Stimulated activated CD8-positive, alpha-beta memory T cell treated with anti-CD3 and anti-CD28 coated beads, Interleukin-4, amount 100 ng/mL, for 1 hour (primary cell): ENCODE measurements at regions not wholly inside any gene's neighbourhood (a gene's known extent, or its start where the extent isn't known, plus 50 kb on each side); places are given as distances from the start of the nearest gene placed in this dataset.
"Not testable (repeated sequence)": the region's sequence is repeated elsewhere in the genome, so short reads cannot be mapped to it uniquely, and the experiment has no call there.

Source experiments
- DNase-seq, 2 donors: peaks; one replicate each; pipeline ENCODE4 v3.0.0-alpha.2; 2020; ENCODE audit warnings: low read depth in 2 of 2, low spot score in 1 of 2

- DNase-seq, result not testable (repeated sequence)
Measured at GRCh38 chr2:43004126-43004865, 211.9 kb upstream of the HAAO start.

- DNase-seq, result no peak
Measured at GRCh38 chr2:43003702-43004101, 211.3 kb upstream of the HAAO start.

- DNase-seq, result no peak
Measured at GRCh38 chr2:43001787-43002468, 209.5 kb upstream of the HAAO start.

DNA sequence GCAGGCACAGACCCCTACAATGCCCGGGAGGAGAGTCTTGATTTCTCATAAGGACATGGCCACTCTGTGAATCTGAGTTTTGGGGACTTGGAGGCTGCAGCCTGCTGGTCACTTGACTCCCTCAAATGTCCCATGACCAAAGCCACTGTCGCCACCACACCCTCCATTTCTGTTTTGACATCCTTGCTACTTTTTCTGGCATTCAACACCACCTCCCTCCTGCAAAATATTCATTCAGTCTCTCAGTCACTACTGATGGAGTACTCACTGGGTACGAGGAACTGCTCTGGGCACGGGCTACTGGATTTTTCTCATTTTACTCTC lies 208.6 kb upstream of the HAAO start:
- no peak for DNase-seq

DNA sequence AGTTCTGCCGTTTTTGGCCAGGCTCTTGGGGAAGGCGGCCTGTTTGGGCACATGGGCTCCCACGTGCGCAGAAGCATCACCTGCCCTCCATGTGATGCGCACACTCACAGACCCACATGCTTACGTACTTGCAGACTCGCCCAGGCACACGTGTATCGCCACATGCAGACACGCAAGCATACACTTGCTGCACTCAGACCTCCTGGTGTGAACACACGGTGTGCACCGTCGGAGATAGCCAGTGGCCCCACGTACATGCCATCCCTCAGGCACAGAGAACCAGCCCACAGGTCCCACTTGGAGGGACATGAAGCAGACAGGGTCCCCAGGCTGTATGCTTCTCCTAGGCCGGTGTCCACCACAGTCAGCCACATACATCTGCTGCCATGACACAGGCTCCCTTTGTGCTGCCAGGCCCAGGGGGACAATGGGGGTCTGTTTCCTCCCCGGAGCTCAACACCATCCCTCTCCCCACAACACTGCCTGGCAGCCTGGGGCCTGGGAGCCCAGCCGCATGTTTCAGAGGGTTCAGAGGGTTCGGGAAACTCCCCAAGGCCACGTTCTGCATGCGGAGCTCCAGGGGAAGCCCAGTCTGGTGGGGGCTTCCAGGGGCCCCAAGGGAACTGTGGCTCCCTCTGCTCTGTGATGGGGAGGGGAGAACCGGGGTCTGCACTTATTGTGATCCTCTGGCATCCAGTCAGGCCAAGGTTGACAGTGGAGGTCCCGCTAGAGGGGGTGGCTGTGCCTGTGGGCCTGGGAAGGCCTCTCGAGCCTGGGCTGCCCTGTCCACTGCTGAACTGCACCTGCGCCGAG lies 208.1 kb upstream of the HAAO start:
- DNase-seq, result no peak

DNA sequence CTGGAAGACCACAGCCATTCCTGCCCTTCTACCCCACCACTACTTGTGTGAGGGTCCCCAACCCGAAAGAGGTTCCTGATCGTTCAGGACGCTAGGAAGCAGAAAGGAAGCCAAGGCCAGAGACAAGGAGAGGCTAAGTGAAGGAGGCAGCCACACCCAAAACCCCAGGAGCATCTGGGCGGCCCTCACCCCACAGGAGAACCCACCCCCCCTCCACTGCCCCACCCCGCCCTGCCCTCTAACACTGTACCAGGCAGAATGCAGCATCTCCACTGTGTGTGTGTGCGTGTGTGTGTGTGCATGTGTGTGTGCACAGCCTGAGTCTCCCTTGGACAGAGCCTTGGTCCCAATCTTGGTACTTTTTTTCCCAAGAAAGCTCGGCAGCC lies 207.5 kb upstream of the HAAO start:
- DNase-seq, result no peak

GRCh38 chr2:42999391-42999841 lies 207.0 kb upstream of the HAAO start:
- DNase-seq, result no peak

- DNase-seq, result no peak
Measured at GRCh38 chr2:42998721-42999120, 206.3 kb upstream of the HAAO start.

- DNase-seq, result no peak
Measured at GRCh38 chr2:42996528-42996927, 204.1 kb upstream of the HAAO start.

GRCh38 chr2:42995752-42996422 lies 203.5 kb upstream of the HAAO start:
- no peak for DNase-seq

DNA sequence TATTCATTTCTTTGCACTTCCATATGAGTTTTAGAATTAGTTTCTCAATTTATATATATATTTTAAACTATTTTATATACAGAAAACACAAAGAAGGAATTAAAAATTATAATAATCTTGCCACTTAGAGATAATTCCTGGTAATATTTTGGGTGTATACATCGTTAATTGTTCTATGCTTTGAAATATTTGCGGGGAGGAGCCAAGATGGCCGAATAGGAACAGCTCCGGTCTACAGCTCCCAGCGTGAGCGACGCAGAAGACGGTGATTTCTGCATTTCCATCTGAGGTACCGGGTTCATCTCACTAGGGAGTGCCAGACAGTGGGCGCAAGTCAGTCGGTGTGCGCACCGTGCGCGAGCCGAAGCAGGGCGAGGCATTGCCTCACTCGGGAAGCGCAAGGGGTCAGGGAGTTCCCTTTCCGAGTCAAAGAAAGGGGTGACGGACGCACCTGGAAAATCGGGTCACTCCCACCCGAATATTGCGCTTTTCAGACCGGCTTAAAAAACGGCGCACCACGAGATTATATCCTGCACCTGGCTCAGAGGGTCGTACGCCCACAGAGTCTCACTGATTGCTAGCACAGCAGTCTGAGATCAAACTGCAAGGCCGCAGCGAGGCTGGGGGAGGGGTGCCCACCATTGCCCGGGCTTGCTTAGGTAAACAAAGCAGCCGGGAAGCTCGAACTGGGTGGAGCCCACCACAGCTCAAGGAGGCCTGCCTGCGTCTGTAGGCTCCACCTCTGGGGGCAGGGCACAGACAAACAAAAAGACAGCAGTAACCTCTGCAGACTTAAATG lies 197.1 kb upstream of the HAAO start:
- not testable (repeated sequence) for DNase-seq

DNA sequence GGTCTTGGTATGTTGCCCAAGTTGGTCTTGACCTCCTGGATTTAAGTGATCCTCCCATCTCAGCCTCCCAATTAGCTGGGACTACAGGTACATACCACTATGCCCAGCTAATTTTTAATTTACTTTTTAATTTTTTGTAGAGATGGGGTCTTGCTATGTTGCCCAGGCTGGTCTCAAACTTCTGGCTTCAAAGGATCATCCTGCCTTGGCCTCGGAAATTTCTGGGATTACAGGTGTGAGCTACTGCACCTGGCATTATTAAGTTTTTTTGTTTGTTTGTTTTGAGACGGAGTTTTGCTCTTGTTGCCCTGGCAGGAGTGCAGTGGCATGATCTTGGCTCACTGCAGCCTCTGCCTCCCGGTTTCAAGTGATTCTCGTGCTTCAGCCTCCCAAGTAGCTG lies 195.7 kb upstream of the HAAO start:
- not testable (repeated sequence) for DNase-seq

- no peak for DNase-seq
Measured at GRCh38 chr2:42987112-42987922, 194.9 kb upstream of the HAAO start.

DNA sequence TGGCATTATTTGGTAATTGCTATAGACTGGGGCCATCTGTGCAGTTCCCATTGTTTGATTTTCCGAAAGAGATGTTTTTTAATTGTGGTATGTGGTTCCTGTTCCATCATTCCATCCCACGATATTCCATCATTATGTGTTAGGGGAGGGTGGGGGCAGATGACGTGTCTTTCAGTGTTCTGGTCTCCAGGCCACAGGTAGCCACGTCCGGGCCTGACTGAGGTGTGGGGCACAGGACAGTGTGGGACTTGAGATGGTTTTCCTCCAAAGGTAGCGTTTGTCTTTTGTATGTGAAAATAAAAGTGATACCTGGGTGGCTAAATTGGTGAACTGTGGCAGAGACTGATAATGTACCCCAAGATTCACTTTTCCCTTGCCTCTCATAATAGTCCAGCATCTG lies 192.2 kb upstream of the HAAO start:
- DNase-seq, result no peak

- no peak for DNase-seq
Measured at GRCh38 chr2:42984081-42984480, 191.7 kb upstream of the HAAO start.

GRCh38 chr2:42980764-42981416 lies 188.5 kb upstream of the HAAO start:
- no peak for DNase-seq

DNA sequence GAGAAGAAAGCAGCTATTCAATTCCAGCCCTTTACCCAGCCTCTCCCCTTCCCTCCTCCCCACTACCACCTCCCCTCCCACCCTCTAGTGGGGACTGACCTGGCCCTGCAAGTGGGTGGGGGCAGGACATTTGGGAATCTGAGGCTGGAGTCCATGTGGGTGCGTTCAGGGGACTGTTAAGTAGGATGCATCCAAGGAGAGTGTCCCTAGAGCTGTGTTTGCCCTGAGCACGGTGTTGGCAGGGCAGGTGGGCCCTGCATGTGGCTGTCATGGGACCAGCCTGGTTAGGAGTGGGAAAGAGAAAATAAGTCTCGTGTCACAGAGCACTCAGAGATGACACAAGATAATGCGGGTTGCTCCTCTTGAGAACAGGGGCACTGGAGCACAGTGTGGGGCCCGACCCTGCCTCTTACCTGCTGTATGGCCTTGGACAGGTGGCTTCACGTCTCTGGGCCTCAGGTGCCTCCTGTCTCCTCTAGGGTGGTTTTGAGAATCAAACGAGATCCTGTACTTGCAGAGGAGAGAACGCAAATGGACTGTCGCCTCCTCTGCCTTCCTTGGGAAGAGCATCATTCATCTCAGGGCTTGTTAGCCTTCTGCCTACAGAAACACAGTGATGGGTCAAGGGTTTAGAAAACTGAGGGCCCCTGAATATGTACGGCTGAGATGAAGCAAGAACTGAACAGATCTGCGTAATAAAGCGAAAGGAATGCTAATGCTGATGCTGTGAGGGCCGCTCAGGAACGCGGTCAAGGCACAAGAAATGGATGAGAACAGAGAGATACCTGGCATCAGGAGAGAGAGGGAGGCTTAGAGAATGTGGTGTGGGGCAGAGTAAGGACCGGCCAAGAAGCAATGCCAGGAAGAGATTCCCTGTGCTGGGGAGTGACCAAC lies 187.7 kb upstream of the HAAO start:
- DNase-seq, result no peak

DNA sequence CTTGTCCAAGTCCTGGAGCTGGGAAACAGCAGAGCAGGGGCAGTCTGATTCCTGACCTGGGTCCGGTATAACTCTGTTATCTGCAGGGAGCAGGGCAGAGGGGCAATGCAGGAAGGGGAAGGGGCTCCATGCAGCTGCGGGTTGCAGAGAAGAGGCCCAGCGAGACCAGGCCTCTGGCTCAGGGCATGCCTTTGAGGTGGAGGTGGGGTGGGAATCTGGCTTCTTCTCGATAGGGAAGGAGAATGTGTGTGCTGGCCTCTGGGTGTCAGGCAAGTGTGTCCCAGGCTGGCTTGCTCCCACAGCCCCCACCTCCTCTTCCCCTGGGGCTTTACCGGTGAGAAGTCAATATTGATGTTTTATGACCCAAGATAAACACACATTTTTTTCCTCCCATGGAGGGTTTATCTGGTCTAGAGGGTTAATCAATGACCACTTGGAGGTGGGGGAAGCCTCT lies 187.1 kb upstream of the HAAO start:
- no peak for DNase-seq
